Ovary (tissue), 7 donors: ENCODE measurements at regions not wholly inside any gene's neighbourhood (a gene's known extent, or its start where the extent isn't known, plus 50 kb on each side); places are given as distances from the start of the nearest gene placed in this dataset.

Experiments used
- DNase-seq, 5 donors: peaks; one replicate each; pipeline ENCODE4 v3.0.0-alpha.2; 2019 to 2020
- H3K27ac ChIP-seq, 2 donors: fragments of 200-600 bp; one replicate each; pipeline versions ENCODE4 v1.5.1 to v1.8.0; 2019 to 2022
- H3K27me3 ChIP-seq: fragments of 200-600 bp; one replicate; pipeline ENCODE4 v1.8.0; 2022
- H3K36me3 ChIP-seq: fragments of 200-600 bp; sonication (generic); one replicate; pipeline ENCODE4 v1.5.1; 2019
- H3K4me1 ChIP-seq: one replicate; pipeline ENCODE4 v1.8.1; 2013; ENCODE audit warnings: mild to moderate bottlenecking, moderate library complexity; ENCODE audit not compliant: insufficient read depth
- H3K4me3 ChIP-seq: fragments of 200-600 bp; sonication (generic); one replicate; pipeline ENCODE4 v1.5.1; 2017
- H3K9me3 ChIP-seq, 2 donors: fragments of 200-600 bp in 1 of 2; sonication (generic) in 1 of 2; one replicate each; pipeline versions ENCODE4 v1.5.1 to v1.8.1; 2013 to 2019; ENCODE audit warnings: mild to moderate bottlenecking in 1 of 2, moderate library complexity in 1 of 2
- CTCF ChIP-seq, 3 donors: fragments of 450-650 bp in 2 of 3; fragments of 200-600 bp in 1 of 3; IDR thresholded peaks; one replicate each; pipeline versions ENCODE4 v1.5.1 to v1.8.0; 2016 to 2022; ENCODE audit warnings: antibody characterized with exemption in 3 of 3, mild to moderate bottlenecking in 1 of 3
- EP300 ChIP-seq: sonication (generic); formaldehyde crosslinking; IDR thresholded peaks from one replicate; pipeline ENCODE4 v1.6.1; 2017; ENCODE audit warnings: antibody characterized with exemption
- POLR2A ChIP-seq: fragments of 450-650 bp; IDR thresholded peaks from one replicate; pipeline ENCODE4 v1.6.1; 2017; ENCODE audit warnings: antibody characterized with exemption, mild to moderate bottlenecking, moderate library complexity
- WGBS, 3 donors: extraction: QIAGEN DNeasy Blood & Tissue Kit in 1 of 3; methylation state at CpG; one replicate each; pipeline versions ENCODE4 v1.1.5 to v1.1.7; 2013 to 2017; 5-methylcytosine and 5-hydroxymethylcytosine counted together
- intact Hi-C, 4 donors: fragments of 100-400 bp; cut with DNase I; formaldehyde crosslinking; loops; one replicate each; pipeline versions ENCODE4 v1.11.0 to v1.15.1; 2022 to 2023
- donor health status: DM: no; HTN: no; CAD: no; lungs with moderate emphysema.
- donor health status: DM: no; HTN: no; CAD: no.
- donor health status: Bipolar disorder and iron deficiency.
- donor health status: DM: no; HTN: no; CAD: no.
- donor health status: DM: yes; HTN: yes; CAD: no.

- H3K4me1 ChIP-seq, result no peaks in the 10 kb centered on the region
- intact Hi-C loops, result no loop called here
- WGBS, 3 donors, result 59 to 71% (median 65%) methylated on average over 1 of the region's 1 CpG
- DNase-seq, result no peak
- TF ChIP-seq POLR2A (no peak), CTCF (IDR thresholded peaks at IDR 0.05) (no peak), EP300 (no peak)
- H3K36me3 ChIP-seq, result no peaks in the 10 kb centered on the region
- no peak overlapping the region for H3K27ac ChIP-seq
- no peak overlapping the region for H3K4me3 ChIP-seq
- H3K27me3 ChIP-seq, result no peaks in the 10 kb centered on the region
- H3K9me3 ChIP-seq, result no peaks in the 10 kb centered on the region
Measured at GRCh38 chr7:114104035-114104434, 185.2 kb upstream of the PPP1R3A start.

GRCh38 chr7:114102996-114103395, 184.2 kb upstream of the PPP1R3A start:
- H3K9me3 ChIP-seq, result no peaks in the 10 kb centered on the region
- TF ChIP-seq POLR2A (no peak), EP300 (no peak)
- 82 to 88% (median 83%) methylated on average over 2 of the region's 2 CpGs for WGBS, 3 donors
- H3K4me3 ChIP-seq, result no peak overlapping the region
- no peaks in the 10 kb centered on the region for H3K4me1 ChIP-seq
- H3K27ac ChIP-seq, result no peak overlapping the region
- H3K27me3 ChIP-seq, result no peaks in the 10 kb centered on the region
- DNase-seq, result no peak
- intact Hi-C loops, result no loop called here
- H3K36me3 ChIP-seq, result no peaks in the 10 kb centered on the region

GRCh38 chr7:114102131-114102530, 183.3 kb upstream of the PPP1R3A start:
- H3K36me3 ChIP-seq, result no peaks in the 10 kb centered on the region
- 92 to 99% (median 98%) methylated on average over 1 of the region's 1 CpG for WGBS, 3 donors
- no peaks in the 10 kb centered on the region for H3K9me3 ChIP-seq
- H3K4me1 ChIP-seq, result no peaks in the 10 kb centered on the region
- TF ChIP-seq POLR2A, result no peak
- TF ChIP-seq CTCF (IDR thresholded peaks at IDR 0.05), result no peak
- TF ChIP-seq EP300, result no peak
- H3K27ac ChIP-seq, result no peak overlapping the region
- no peaks in the 10 kb centered on the region for H3K27me3 ChIP-seq
- no peak overlapping the region for H3K4me3 ChIP-seq
- intact Hi-C loops, result no loop called here
- DNase-seq, result no peak

GRCh38 chr7:114100810-114101209, 182.0 kb upstream of the PPP1R3A start:
- no peaks in the 10 kb centered on the region for H3K4me1 ChIP-seq
- TF ChIP-seq CTCF (IDR thresholded peaks at IDR 0.05), result no peak
- TF ChIP-seq EP300, result no peak
- TF ChIP-seq POLR2A, result no peak
- no peak overlapping the region for H3K4me3 ChIP-seq
- H3K27ac ChIP-seq, result no peak overlapping the region
- no peaks in the 10 kb centered on the region for H3K27me3 ChIP-seq
- H3K9me3 ChIP-seq, result no peaks in the 10 kb centered on the region
- no peak for DNase-seq
- intact Hi-C loops, result no loop called here
- H3K36me3 ChIP-seq, result no peaks in the 10 kb centered on the region

GRCh38 chr7:114099337-114099736, 180.5 kb upstream of the PPP1R3A start:
- Histone ChIP-seq H3K36me3 (no peaks in the 10 kb centered on the region), H3K27me3 (no peaks in the 10 kb centered on the region), H3K4me1 (no peaks in the 10 kb centered on the region), H3K9me3 (no peaks in the 10 kb centered on the region), H3K4me3 (no peak overlapping the region), H3K27ac (no peak overlapping the region)
- WGBS, 3 donors, result 92 to 97% (median 94%) methylated on average over 3 of the region's 3 CpGs
- TF ChIP-seq EP300 (no peak), POLR2A (no peak), CTCF (IDR thresholded peaks at IDR 0.05) (no peak)
- no peak for DNase-seq
- intact Hi-C loops, result loop anchor here in 1 of 4 donors (1.0 kb wide), 1 partner anchor 10 kb away; no protein-coding TSS in a partner anchor
